Tibial nerve (tissue), 4 donors: ENCODE measurements at regions not wholly inside any gene's neighbourhood (a gene's known extent, or its start where the extent isn't known, plus 50 kb on each side); places are given as distances from the start of the nearest gene placed in this dataset.

Experiments
- CTCF ChIP-seq, 5 experiments: fragments of 200-600 bp in 3 of 5; fragments of 450-650 bp in 2 of 5; sonication (generic) in 3 of 5; IDR thresholded peaks; one replicate each; pipeline ENCODE4 v1.5.1; 2016 to 2019; ENCODE audit warnings: antibody characterized with exemption in 5 of 5, mild to moderate bottlenecking in 3 of 5, moderate library complexity in 2 of 5
- EP300 ChIP-seq, 2 donors: sonication (generic); formaldehyde crosslinking; IDR thresholded peaks; one replicate each; pipeline ENCODE4 v1.6.1; 2017; ENCODE audit warnings: antibody characterized with exemption in 2 of 2, mild to moderate bottlenecking in 1 of 2
- POLR2A ChIP-seq, 2 donors: fragments of 450-650 bp; IDR thresholded peaks; one replicate each; pipeline ENCODE4 v1.6.1; 2017; ENCODE audit warnings: antibody characterized with exemption in 2 of 2, mild to moderate bottlenecking in 2 of 2, moderate library complexity in 2 of 2

GRCh38 chr13:47650209-47650608 lies 350.9 kb downstream of the SUCLA2 start:
- no peak for TF ChIP-seq POLR2A (IDR thresholded peaks at IDR 0.05)
- TF ChIP-seq CTCF (IDR thresholded peaks at IDR 0.05), result no peak
- TF ChIP-seq EP300 (IDR thresholded peaks at IDR 0.05), result no peak
